HUES64 (cell line): ENCODE measurements at regions not wholly inside any gene's neighbourhood (a gene's known extent, or its start where the extent isn't known, plus 50 kb on each side); places are given as distances from the start of the nearest gene placed in this dataset.

Experiments used
- H3K27ac ChIP-seq: 2 replicates; pipeline ENCODE4 v1.7.0; 2013; ENCODE audit warnings: low read depth, low read length, inconsistent platforms
- H3K27me3 ChIP-seq: 2 replicates; pipeline ENCODE4 v1.6.1; 2013; ENCODE audit warnings: mild to moderate bottlenecking, low read length; ENCODE audit not compliant: insufficient read depth
- H3K36me3 ChIP-seq: 2 replicates; pipeline ENCODE4 v1.6.1; 2013; ENCODE audit warnings: mild to moderate bottlenecking, low read length; ENCODE audit not compliant: insufficient read depth
- H3K4me1 ChIP-seq: 2 replicates; pipeline ENCODE4 v1.6.1; 2013; ENCODE audit warnings: mild to moderate bottlenecking, low read length, moderate library complexity; ENCODE audit not compliant: insufficient read depth
- H3K4me3 ChIP-seq: 2 replicates; pipeline ENCODE4 v1.5.1; 2013; ENCODE audit warnings: mild to moderate bottlenecking, low read length, moderate library complexity
- H3K9ac ChIP-seq: 2 replicates; pipeline ENCODE4 v1.6.1; 2013; ENCODE audit warnings: mild to moderate bottlenecking, low read depth, low read length
- H3K9me3 ChIP-seq: 2 replicates; pipeline ENCODE4 v1.6.1; 2013; ENCODE audit warnings: low read depth, low read length; ENCODE audit not compliant: insufficient read depth
- WGBS: fragments of 150-250, 120-280 bp; methylation state at CpG from one replicate; pipeline ENCODE4 v1.1.7; 2013; ENCODE audit warnings: missing lambda C conversion rate; 5-methylcytosine and 5-hydroxymethylcytosine counted together

DNA sequence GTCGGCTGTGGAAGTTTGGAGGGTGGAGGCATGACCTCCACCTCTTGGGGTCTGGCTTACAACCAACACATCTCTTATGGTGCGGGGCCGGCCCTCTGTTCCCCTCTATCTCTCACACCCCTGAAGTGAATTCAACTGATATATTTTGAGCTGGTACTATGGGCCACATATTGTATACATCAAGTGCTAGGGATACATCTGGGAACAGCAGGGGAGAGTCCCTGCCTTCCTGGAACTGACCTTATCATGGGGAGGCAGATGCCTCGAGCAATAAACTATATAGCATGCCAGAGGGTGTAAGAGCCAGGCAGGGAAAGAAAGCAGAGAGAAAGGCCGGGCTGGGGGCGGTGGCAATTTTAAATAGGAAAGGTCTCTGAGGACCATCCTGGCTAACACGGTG is 60.4 kb upstream of the TRPM1 start:
- H3K4me1 ChIP-seq: no peaks in the 10 kb centered on the region
- no peaks in the 10 kb centered on the region for H3K27me3 ChIP-seq
- H3K27ac ChIP-seq: no peak overlapping the region
- WGBS: 94% methylated on average over 5 of the region's 7 CpGs
- H3K4me3 ChIP-seq: no peak overlapping the region
- no peaks in the 10 kb centered on the region for H3K36me3 ChIP-seq
- H3K9me3 ChIP-seq: no peaks in the 10 kb centered on the region
- no peak overlapping the region for H3K9ac ChIP-seq

DNA sequence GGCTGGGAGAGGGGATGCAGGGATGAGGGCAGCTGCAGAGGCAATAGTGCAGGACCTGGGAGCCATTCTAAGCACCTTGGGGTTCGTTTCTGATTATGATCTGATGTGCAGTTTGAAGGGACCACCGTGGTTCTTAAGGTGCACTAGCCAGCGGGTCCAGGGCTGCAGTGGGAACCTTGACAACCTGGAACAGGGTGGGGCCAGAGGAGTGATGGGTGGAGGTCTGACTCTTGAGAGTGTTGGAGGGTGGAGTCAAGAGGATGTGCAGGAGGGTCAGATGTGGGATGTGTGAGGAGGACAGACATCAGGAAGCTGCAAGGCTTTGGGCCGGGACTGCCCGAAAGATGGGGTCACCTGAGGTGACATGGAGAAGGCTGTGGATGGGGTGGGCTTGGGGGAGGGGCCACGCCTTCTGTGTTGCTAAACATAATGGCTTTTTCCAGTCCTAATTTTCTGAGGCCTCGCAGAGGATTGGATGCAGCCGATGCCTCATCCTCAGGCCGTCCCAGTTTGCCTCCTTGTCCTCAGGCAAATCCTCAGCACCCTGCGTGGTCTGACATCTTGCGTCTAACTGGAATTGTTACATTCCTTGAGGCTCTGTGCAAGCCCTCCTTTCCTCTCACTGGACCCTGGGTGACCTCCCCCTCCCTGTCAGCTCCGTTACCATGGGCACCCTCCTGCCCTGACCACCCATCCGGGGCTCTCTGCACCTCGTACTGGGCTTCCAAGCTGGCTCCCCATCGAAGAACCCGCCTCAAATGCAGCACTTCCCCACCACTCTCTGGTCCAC is 61.4 kb upstream of the TRPM1 start:
- Histone ChIP-seq H3K27me3 (no peaks in the 10 kb centered on the region), H3K9ac (no peak overlapping the region), H3K4me1 (no peaks in the 10 kb centered on the region), H3K27ac (no peak overlapping the region), H3K4me3 (no peak overlapping the region), H3K36me3 (no peaks in the 10 kb centered on the region), H3K9me3 (no peaks in the 10 kb centered on the region)
- 92% methylated on average over 16 of the region's 16 CpGs for WGBS

DNA sequence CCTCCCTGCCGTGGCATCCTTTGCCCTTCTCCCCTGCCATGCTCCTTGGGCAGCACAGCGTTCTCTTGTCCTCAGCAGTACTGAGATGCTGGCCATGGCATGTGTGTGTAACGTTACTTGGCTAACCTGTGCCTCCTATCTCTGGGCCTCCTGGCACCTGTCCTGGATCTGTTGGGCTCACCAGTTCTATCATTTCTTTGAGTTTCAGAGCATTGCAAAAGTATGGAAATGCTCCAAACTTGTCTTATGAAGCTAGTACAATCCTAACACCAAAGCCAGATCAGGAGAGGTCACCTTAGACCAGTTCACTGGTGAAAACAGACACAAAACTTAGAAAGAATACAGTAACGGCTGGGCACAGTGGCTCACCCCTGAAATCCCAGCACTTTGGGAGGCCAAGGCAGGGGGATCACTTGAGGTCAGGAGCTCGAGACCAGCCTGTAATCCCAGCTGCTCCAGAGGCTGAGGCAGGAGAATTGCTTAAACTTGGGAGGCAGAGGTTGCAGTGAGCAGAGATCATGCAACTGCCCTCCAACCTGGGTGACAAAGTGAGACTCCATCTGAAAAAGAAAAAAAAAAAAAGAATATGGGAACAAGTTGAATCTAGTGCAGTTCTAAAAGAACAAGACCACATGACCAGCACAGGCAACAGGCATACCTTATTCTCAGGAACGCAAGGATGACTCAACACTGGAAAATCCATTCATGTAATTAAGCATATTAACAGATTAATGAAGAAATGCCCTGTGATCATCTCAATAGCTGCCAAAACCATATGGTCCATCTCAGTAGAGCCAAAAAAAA is 62.4 kb upstream of the TRPM1 start:
- 81% methylated on average over 6 of the region's 6 CpGs for WGBS
- Histone ChIP-seq H3K9ac (no peak overlapping the region), H3K27me3 (no peaks in the 10 kb centered on the region), H3K9me3 (no peaks in the 10 kb centered on the region), H3K4me1 (no peaks in the 10 kb centered on the region), H3K36me3 (no peaks in the 10 kb centered on the region), H3K4me3 (no peak overlapping the region), H3K27ac (no peak overlapping the region)

DNA sequence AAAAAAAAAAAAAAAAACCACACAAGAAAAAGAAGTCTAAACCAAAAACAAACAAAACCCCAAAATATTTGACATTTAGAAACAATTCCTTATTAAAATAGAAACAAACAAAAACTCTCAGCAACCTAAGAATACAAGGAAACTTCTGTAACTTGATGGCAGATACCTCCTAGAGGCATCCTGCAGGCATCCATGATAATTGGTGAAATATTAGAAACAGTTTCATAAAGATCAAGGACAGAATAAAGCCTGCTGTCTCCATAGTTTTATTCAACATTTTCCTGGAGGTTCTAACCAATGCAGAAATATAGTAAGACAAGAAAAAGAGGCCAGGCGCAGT is 63.0 kb upstream of the TRPM1 start:
- no peak overlapping the region for H3K4me3 ChIP-seq
- no peaks in the 10 kb centered on the region for H3K36me3 ChIP-seq
- 88% methylated on average over 1 of the region's 1 CpG for whole genome bisulfite sequencing
- no peaks in the 10 kb centered on the region for H3K9me3 ChIP-seq
- H3K27ac ChIP-seq: no peak overlapping the region
- H3K4me1 ChIP-seq: no peaks in the 10 kb centered on the region
- no peaks in the 10 kb centered on the region for H3K27me3 ChIP-seq
- no peak overlapping the region for H3K9ac ChIP-seq

DNA sequence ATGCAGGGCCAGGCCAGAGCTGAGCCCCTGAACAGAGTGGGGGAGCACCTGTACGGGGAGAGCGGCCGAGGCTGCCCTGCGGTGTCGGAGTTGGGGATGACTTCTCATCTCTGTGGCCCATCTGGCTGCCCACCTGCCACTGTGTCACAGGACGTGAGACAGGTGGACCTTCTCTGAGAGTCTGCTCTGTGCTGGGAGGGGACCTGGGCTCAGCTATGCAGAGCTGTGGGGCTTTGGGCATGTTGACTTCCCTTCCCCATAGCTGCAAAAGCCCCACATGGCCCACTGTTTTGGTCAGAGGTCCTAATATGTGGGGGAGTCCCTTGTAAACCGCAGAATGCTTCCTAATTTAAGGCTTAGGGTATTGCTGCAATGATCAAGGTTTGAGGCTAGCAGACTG is 68.0 kb upstream of the TRPM1 start:
- Histone ChIP-seq H3K9me3 (no peaks in the 10 kb centered on the region), H3K27me3 (no peaks in the 10 kb centered on the region), H3K9ac (no peak overlapping the region), H3K36me3 (no peaks in the 10 kb centered on the region), H3K4me3 (no peak overlapping the region), H3K27ac (no peak overlapping the region), H3K4me1 (no peaks in the 10 kb centered on the region)
- 95% methylated on average over 7 of the region's 7 CpGs for WGBS

DNA sequence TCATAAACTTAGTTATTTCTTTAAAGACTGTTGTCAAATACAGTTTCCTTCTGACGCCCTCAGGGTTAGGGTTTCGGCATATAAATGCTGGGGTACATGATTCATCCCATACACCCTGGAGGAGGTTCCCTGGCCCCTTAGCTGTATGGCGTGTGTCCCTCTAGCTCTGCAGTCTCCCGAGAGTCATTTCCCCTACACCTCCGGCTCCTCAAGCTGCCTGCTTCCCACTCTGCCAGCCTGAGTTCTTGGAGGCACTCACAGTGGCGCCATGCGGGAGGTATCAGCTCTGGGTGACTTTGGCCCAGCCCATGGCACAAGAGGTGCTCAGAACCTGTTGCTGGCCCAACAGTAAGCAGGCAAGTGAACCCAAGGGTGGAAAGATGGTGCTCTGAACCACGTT is 70.2 kb upstream of the TRPM1 start:
- no peaks in the 10 kb centered on the region for H3K27me3 ChIP-seq
- no peaks in the 10 kb centered on the region for H3K4me1 ChIP-seq
- H3K4me3 ChIP-seq: no peak overlapping the region
- H3K27ac ChIP-seq: no peak overlapping the region
- WGBS: 96% methylated on average over 8 of the region's 8 CpGs
- H3K9me3 ChIP-seq: no peaks in the 10 kb centered on the region
- H3K9ac ChIP-seq: no peak overlapping the region
- no peaks in the 10 kb centered on the region for H3K36me3 ChIP-seq

DNA sequence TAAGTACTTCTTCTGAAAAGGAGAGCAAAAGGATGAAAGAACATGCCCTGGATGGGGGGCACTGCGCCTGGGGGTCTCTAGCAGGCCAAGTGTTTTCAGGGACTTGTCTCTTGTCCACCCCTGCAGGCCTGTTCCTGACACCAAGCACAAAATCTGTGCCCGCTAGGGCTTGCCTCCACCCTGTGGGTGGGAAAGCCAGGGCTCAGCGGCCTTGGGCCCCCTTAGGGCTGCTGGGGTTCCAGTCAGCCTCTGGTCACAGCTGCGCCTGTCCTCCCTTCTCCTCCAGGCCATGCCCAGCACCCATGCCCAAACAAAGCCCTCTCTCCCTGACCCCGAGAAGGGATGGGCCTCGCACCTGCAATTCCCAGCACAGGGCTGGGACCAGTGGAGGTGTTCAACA is 71.1 kb upstream of the TRPM1 start:
- no peaks in the 10 kb centered on the region for H3K9me3 ChIP-seq
- H3K4me3 ChIP-seq: no peak overlapping the region
- H3K27ac ChIP-seq: no peak overlapping the region
- 94% methylated on average over 6 of the region's 6 CpGs for WGBS
- no peaks in the 10 kb centered on the region for H3K27me3 ChIP-seq
- H3K9ac ChIP-seq: no peak overlapping the region
- no peaks in the 10 kb centered on the region for H3K4me1 ChIP-seq
- no peaks in the 10 kb centered on the region for H3K36me3 ChIP-seq

DNA sequence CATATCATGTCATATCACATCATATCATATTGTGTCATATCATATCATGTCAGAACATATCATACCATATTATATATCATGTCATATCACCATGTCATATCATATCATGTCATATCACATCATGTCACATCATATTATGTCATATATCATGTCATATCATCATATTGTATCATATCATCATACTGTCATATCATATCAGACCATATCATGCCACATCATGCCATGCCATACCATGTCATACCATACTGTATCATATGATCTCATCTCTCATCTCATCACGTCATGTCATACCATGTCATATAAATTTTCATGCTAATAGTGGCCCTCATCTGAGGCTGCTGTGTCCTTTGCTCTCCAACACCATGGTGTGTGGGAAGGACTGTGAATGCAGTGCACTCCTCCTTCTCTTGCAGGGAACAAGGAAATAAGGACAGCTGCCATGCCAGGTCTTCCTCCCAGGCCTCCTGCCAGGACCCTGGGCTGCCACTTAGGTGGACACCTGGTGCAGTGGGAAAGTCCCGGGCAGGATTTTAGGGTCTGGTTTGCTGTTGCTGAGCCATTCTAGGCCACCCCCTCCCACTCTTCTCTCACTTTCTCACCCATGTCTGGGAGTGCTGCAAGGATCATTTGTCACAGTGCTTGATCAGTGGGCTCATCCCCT is 72.4 kb upstream of the TRPM1 start:
- H3K4me1 ChIP-seq: no peaks in the 10 kb centered on the region
- no peaks in the 10 kb centered on the region for H3K27me3 ChIP-seq
- H3K9ac ChIP-seq: no peak overlapping the region
- no peaks in the 10 kb centered on the region for H3K36me3 ChIP-seq
- H3K27ac ChIP-seq: no peak overlapping the region
- H3K4me3 ChIP-seq: no peak overlapping the region
- no peaks in the 10 kb centered on the region for H3K9me3 ChIP-seq
- 89% methylated on average over 2 of the region's 2 CpGs for WGBS

DNA sequence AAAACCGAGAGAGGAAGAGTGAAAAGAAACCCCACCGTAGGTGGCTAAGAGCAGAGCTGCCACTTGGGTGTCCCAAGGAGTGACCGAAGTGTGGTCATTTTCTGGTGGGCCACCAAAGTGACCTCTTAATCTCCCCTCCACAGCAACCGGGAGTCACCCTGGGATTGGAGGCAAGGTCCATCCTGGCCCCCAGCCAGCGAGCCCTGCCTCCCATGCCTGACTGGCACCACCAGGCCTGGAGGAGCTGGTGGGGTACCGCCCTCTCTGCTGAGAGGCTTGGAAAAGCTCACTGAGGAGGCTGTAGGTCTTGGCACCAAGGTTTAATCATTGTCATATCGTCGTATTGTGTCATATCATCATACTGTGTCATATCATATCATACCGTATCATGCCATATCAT is 74.0 kb upstream of the TRPM1 start:
- H3K27me3 ChIP-seq: no peaks in the 10 kb centered on the region
- no peak overlapping the region for H3K9ac ChIP-seq
- no peaks in the 10 kb centered on the region for H3K4me1 ChIP-seq
- no peak overlapping the region for H3K27ac ChIP-seq
- WGBS: 94% methylated on average over 9 of the region's 9 CpGs
- H3K9me3 ChIP-seq: no peaks in the 10 kb centered on the region
- H3K4me3 ChIP-seq: no peak overlapping the region
- no peaks in the 10 kb centered on the region for H3K36me3 ChIP-seq

DNA sequence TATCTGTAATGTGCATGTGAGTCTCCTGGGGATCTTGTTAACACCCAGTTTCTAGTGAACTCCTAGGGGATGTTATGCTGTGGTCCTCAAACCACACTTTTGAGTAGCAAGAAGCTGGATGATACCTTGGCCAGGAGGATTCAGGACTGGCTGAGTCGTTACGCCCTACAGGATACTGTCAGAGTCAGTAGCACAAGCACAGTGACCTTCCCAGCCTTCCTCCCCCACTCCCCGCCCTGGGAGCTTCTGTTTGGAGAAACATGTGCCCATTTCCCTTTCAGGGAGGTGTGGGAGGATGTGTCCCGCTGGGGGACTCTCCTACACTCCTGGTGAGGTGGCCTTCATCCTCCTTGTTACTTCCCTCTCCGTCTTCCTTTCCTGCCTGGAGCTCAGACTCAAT is 76.4 kb upstream of the TRPM1 start:
- Histone ChIP-seq H3K36me3 (no peaks in the 10 kb centered on the region), H3K9me3 (no peaks in the 10 kb centered on the region; the same call in 1 of the 2 replicates), H3K4me3 (no peak overlapping the region), H3K27me3 (no peaks in the 10 kb centered on the region), H3K9ac (no peak overlapping the region), H3K27ac (no peak overlapping the region), H3K4me1 (no peaks in the 10 kb centered on the region)
- WGBS: 42% methylated on average over 4 of the region's 5 CpGs

DNA sequence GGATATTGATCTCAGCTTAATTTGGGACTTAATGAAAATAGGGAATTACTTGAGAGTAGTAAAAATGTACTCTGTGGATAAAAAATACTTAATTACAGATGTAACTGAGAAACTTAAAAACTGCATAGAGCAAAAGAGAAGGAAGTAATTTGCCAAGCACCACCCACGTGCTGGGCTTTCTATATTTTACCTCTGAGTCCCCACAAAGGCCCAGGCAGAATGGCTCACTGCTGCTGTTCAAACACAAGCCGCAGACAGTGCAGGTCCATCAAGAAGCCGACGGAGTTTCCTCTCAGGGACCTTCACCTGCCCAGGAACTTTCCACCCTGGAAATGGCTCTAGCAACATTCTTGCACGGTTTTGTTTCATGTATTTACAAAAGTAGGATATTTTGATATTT is 77.2 kb upstream of the TRPM1 start:
- Histone ChIP-seq H3K9me3 (peaks cover 5% of the 10 kb centered on the region), H3K27ac (no peak overlapping the region), H3K27me3 (no peaks in the 10 kb centered on the region), H3K4me1 (no peaks in the 10 kb centered on the region), H3K9ac (no peak overlapping the region), H3K36me3 (no peaks in the 10 kb centered on the region), H3K4me3 (no peak overlapping the region)
- WGBS: 91% methylated on average over 5 of the region's 5 CpGs
